HG03460 (cell line): ENCODE measurements at regions not wholly inside any gene's neighbourhood (a gene's known extent, or its start where the extent isn't known, plus 50 kb on each side); places are given as distances from the start of the nearest gene placed in this dataset.
"Not testable (repeated sequence)": the region's sequence is repeated elsewhere in the genome, so short reads cannot be mapped to it uniquely, and the experiment has no call there.

ENCODE experiments used
- ATAC-seq: cut with Tn5 transposase; IDR thresholded peaks from one replicate; pipeline ENCODE4 v1.9.1; 2021; ENCODE audit not compliant: unreplicated experiment

- ATAC-seq: no peak
These were observed 106.1 kb upstream of the MIR17HG start for GRCh38 chr13:91241221-91241933.

GRCh38 chr13:91242652-91243051, 104.8 kb upstream of the MIR17HG start:
- ATAC-seq: no peak

GRCh38 chr13:91245288-91245687, 102.2 kb upstream of the MIR17HG start:
- ATAC-seq: no peak

- no peak for ATAC-seq
These were observed 99.7 kb upstream of the MIR17HG start for GRCh38 chr13:91247768-91248167.

GRCh38 chr13:91248249-91248648, 99.2 kb upstream of the MIR17HG start:
- ATAC-seq: no peak

- no peak for ATAC-seq
These were observed 98.1 kb upstream of the MIR17HG start for GRCh38 chr13:91249370-91249769.

GRCh38 chr13:91249861-91250260, 97.6 kb upstream of the MIR17HG start:
- ATAC-seq: no peak

- ATAC-seq: not testable (repeated sequence)
These were observed 95.9 kb upstream of the MIR17HG start for GRCh38 chr13:91251573-91251972.

- ATAC-seq: no peak
These were observed 83.0 kb upstream of the MIR17HG start for GRCh38 chr13:91264484-91264883.

GRCh38 chr13:91269237-91269636, 78.2 kb upstream of the MIR17HG start:
- no peak for ATAC-seq

- ATAC-seq: no peak
These were observed 77.5 kb upstream of the MIR17HG start for GRCh38 chr13:91270031-91270430.

- ATAC-seq: no peak
These were observed 75.2 kb upstream of the MIR17HG start for GRCh38 chr13:91272235-91272777.

- ATAC-seq: no peak
These were observed 73.8 kb upstream of the MIR17HG start for GRCh38 chr13:91273675-91274074.

GRCh38 chr13:91277013-91277676, 70.3 kb upstream of the MIR17HG start:
- no peak for ATAC-seq

GRCh38 chr13:91278291-91278690, 69.2 kb upstream of the MIR17HG start:
- ATAC-seq: no peak

- ATAC-seq: no peak
These were observed 68.6 kb upstream of the MIR17HG start for GRCh38 chr13:91278888-91279287.

- no peak for ATAC-seq
These were observed 66.7 kb upstream of the MIR17HG start for GRCh38 chr13:91280801-91281200.

GRCh38 chr13:91284335-91284734, 63.2 kb upstream of the MIR17HG start:
- no peak for ATAC-seq

- no peak for ATAC-seq
These were observed 61.2 kb upstream of the MIR17HG start for GRCh38 chr13:91286317-91286716.

- no peak for ATAC-seq
These were observed 56.4 kb upstream of the MIR17HG start for GRCh38 chr13:91291078-91291477.

GRCh38 chr13:91292630-91293221, 54.8 kb upstream of the MIR17HG start:
- no peak for ATAC-seq
